IMR-90 (cell line): ENCODE measurements at regions not wholly inside any gene's neighbourhood (a gene's known extent, or its start where the extent isn't known, plus 50 kb on each side); places are given as distances from the start of the nearest gene placed in this dataset.

Experiments
- ATAC-seq: fragments of 200-7000 bp; cut with Tn5 transposase; 2 replicates; pipeline ENCODE4 v1.9.1; 2020; ENCODE audit warnings: low read depth, mild to moderate bottlenecking, moderate library complexity
- BruUV-seq: library from RNA; stranded (reverse); fragments of 400-500 nt; replicated peaks from 2 replicates; lab custom pipeline; 2021; lab: Mats Ljungman, UMichigan
- CTCF ChIA-PET: fragments of 300-600 bp; formaldehyde crosslinking; extraction: SDS; loops from one replicate; lab custom pipeline; 2021; ENCODE audit warnings: antibody characterized with exemption; lab: Yijun Ruan, JAX
- POLR2A ChIA-PET: fragments of 300-600 bp; sonication (Branson Sonifier 250); formaldehyde crosslinking; loops from one replicate; lab custom pipeline; 2022; ENCODE audit warnings: antibody characterized with exemption; ENCODE audit not compliant: unreplicated experiment; lab: Charles Lee
- DNase-seq: peaks from one replicate; pipeline ENCODE4 v3.0.0; 2013
- H2AFZ ChIP-seq: replicated peaks from 2 replicates; pipeline ENCODE3; 2013; ENCODE audit warnings: low read length, mild to moderate bottlenecking; ENCODE audit not compliant: poor library complexity
- H2AK5ac ChIP-seq: 2 replicates; pipeline ENCODE4 v1.6.1; 2013; ENCODE audit warnings: low read depth, low read length, inconsistent platforms
- H2AK9ac ChIP-seq: replicated peaks from 2 replicates; pipeline ENCODE3; 2013; ENCODE audit warnings: mild to moderate bottlenecking, low read depth, low read length, moderate library complexity; ENCODE audit not compliant: poor library complexity
- H2BK120ac ChIP-seq: 2 replicates; pipeline ENCODE4 v1.6.1; 2013; ENCODE audit warnings: low read depth, low read length, inconsistent platforms
- H2BK15ac ChIP-seq: 3 replicates; pipeline ENCODE4 v1.6.1; 2013; ENCODE audit warnings: low read depth, low read length, inconsistent platforms
- H2BK20ac ChIP-seq: 2 replicates; pipeline ENCODE4 v1.6.1; 2013; ENCODE audit warnings: low read depth, mild to moderate bottlenecking, inconsistent platforms, low read length, moderate library complexity
- H2BK5ac ChIP-seq: 2 replicates; pipeline ENCODE4 v1.6.1; 2013; ENCODE audit warnings: mild to moderate bottlenecking, low read depth, low read length, inconsistent platforms; ENCODE audit not compliant: poor library complexity, severe bottlenecking
- H3K14ac ChIP-seq: replicated peaks from 2 replicates; pipeline ENCODE4 v1.6.1; 2013; ENCODE audit warnings: low read depth, low read length, inconsistent platforms
- H3K18ac ChIP-seq: 2 replicates; pipeline ENCODE4 v1.6.1; 2013; ENCODE audit warnings: low read depth, low read length, control low read depth
- H3K23ac ChIP-seq: 2 replicates; pipeline ENCODE4 v1.6.1; 2013; ENCODE audit warnings: low read depth, low read length, inconsistent platforms
- H3K27ac ChIP-seq: 2 replicates; pipeline ENCODE4 v1.5.1; 2013; ENCODE audit warnings: mild to moderate bottlenecking, control low read depth, low read length; ENCODE audit not compliant: insufficient read depth
- H3K27me3 ChIP-seq: 2 replicates; pipeline ENCODE4 v1.6.1; 2013; ENCODE audit warnings: low read length; ENCODE audit not compliant: control insufficient read depth, insufficient read depth
- H3K36me3 ChIP-seq: 2 replicates; pipeline ENCODE4 v1.6.1; 2013; ENCODE audit warnings: low read length, mixed read lengths; ENCODE audit not compliant: control insufficient read depth, insufficient read depth
- H3K4ac ChIP-seq: 2 replicates; pipeline ENCODE4 v1.6.1; 2013; ENCODE audit warnings: low read depth, low read length, inconsistent platforms
- H3K4me1 ChIP-seq: 2 replicates; pipeline ENCODE4 v1.6.1; 2013; ENCODE audit warnings: low read length, mixed read lengths; ENCODE audit not compliant: control insufficient read depth, insufficient read depth
- H3K4me2 ChIP-seq: 2 replicates; pipeline ENCODE4 v1.6.1; 2013; ENCODE audit warnings: low read depth, mild to moderate bottlenecking, control low read depth, low read length, moderate library complexity
- H3K4me3 ChIP-seq: 2 replicates; pipeline ENCODE4 v1.5.1; 2013; ENCODE audit warnings: low read depth, mild to moderate bottlenecking, control low read depth, low read length, moderate library complexity; ENCODE audit not compliant: insufficient read depth
- H3K56ac ChIP-seq: 2 replicates; pipeline ENCODE4 v1.6.1; 2013; ENCODE audit warnings: low read length, inconsistent platforms; ENCODE audit not compliant: insufficient read depth; ENCODE audit errors: extremely low read depth
- H3K79me1 ChIP-seq, 2 experiments: 2 replicates each; pipeline ENCODE4 v1.6.1; 2013; ENCODE audit warnings: low read length in 2 of 2, inconsistent platforms in 1 of 2, low read depth in 1 of 2
- H3K9ac ChIP-seq: 2 replicates; pipeline ENCODE4 v1.6.1; 2013; ENCODE audit warnings: low read depth, low read length, control low read depth
- H3K9me1 ChIP-seq: 2 replicates; pipeline ENCODE4 v1.6.1; 2013; ENCODE audit warnings: low read length, inconsistent platforms; ENCODE audit not compliant: insufficient read depth
- H3K9me3 ChIP-seq: 2 replicates; pipeline ENCODE4 v1.6.1; 2013; ENCODE audit warnings: low read length; ENCODE audit not compliant: control insufficient read depth, insufficient read depth
- H4K20me1 ChIP-seq: 2 replicates; pipeline ENCODE4 v1.6.1; 2013; ENCODE audit warnings: low read length, inconsistent platforms; ENCODE audit not compliant: insufficient read depth
- H4K5ac ChIP-seq: 2 replicates; pipeline ENCODE4 v1.6.1; 2013; ENCODE audit warnings: mild to moderate bottlenecking, low read depth, low read length, control low read depth
- H4K8ac ChIP-seq, 2 experiments: 2 replicates each; pipeline ENCODE4 v1.6.1; 2013; ENCODE audit warnings: low read depth in 2 of 2, low read length in 2 of 2, control low read depth in 1 of 2, inconsistent platforms in 1 of 2
- H4K91ac ChIP-seq: 2 replicates; pipeline ENCODE4 v1.6.1; 2013; ENCODE audit warnings: low read depth, low read length, inconsistent platforms; ENCODE audit not compliant: insufficient read depth
- BHLHE40 ChIP-seq: fragments of 150-350 bp; IDR thresholded peaks from 2 replicates; pipeline ENCODE4 v1.6.1; 2016; ENCODE audit warnings: mild to moderate bottlenecking, low read depth, low read length
- CEBPB ChIP-seq: IDR thresholded peaks from 2 replicates; pipeline ENCODE4 v1.6.1; 2012; ENCODE audit warnings: low read depth, low read length, improper control_type of control experiment
- CHD1 ChIP-seq: IDR thresholded peaks from 2 replicates; pipeline ENCODE4 v1.6.1; 2012; ENCODE audit warnings: low read depth, low read length, improper control_type of control experiment
- MAFK ChIP-seq: IDR thresholded peaks from 2 replicates; pipeline ENCODE4 v1.6.1; 2012; ENCODE audit warnings: low read depth, low read length, improper control_type of control experiment
- MAZ ChIP-seq: IDR thresholded peaks from 2 replicates; pipeline ENCODE4 v1.6.1; 2012; ENCODE audit warnings: low read depth, mild to moderate bottlenecking, low read length, improper control_type of control experiment, moderate library complexity, borderline replicate concordance
- MXI1 ChIP-seq: IDR thresholded peaks from 2 replicates; pipeline ENCODE4 v1.6.1; 2012; ENCODE audit warnings: low read depth, mild to moderate bottlenecking, low read length, moderate library complexity, borderline replicate concordance
- NFE2L2 ChIP-seq: fragments of 150-350 bp; IDR thresholded peaks from 2 replicates; pipeline ENCODE4 v1.6.1; 2016; ENCODE audit warnings: low read depth, mild to moderate bottlenecking, low read length
- POLR2A ChIP-seq: IDR thresholded peaks from 2 replicates; pipeline ENCODE4 v1.6.1; 2012; ENCODE audit warnings: mild to moderate bottlenecking, low read depth, low read length
- RAD21 ChIP-seq: IDR thresholded peaks from 2 replicates; pipeline ENCODE4 v1.6.1; 2012; ENCODE audit warnings: low read length, improper control_type of control experiment
- RCOR1 ChIP-seq: IDR thresholded peaks from 2 replicates; pipeline ENCODE4 v1.6.1; 2012; ENCODE audit warnings: mild to moderate bottlenecking, low read length, improper control_type of control experiment; ENCODE audit not compliant: insufficient replicate concordance
- RFX5 ChIP-seq: IDR thresholded peaks from 2 replicates; pipeline ENCODE4 v1.8.0; 2012; ENCODE audit warnings: low read depth, mild to moderate bottlenecking, low read length, moderate library complexity
- SMC3 ChIP-seq: fragments of 150-350 bp; IDR thresholded peaks from 2 replicates; pipeline ENCODE4 v1.6.1; 2016; ENCODE audit warnings: low read depth, mild to moderate bottlenecking, antibody characterized with exemption, low read length, moderate library complexity
- WGBS, 2 experiments: methylation state at CpG; one replicate each; pipeline versions ENCODE4 v1.1.5 to v1.1.7; 2013; ENCODE audit warnings: missing lambda C conversion rate in 2 of 2; ENCODE audit not compliant: insufficient read length in 1 of 2; ENCODE audit errors: extremely low coverage in 2 of 2; 5-methylcytosine and 5-hydroxymethylcytosine counted together
- dilution Hi-C: fragments of 300-500 bp; cut with HindIII; formaldehyde crosslinking; loops from one replicate; pipeline ENCODE4 v1.14.3; 2018; ENCODE audit warnings: low sequenced_read_pairs; ENCODE audit not compliant: unreplicated experiment
- in situ Hi-C: fragments of 300-500 bp; cut with MboI; formaldehyde crosslinking; loops from 3 replicates; pipeline ENCODE4 v1.14.3; 2019; ENCODE audit warnings: low sequenced_read_pairs, inconsistent platforms, mixed read lengths
- intact Hi-C: fragments of 100-400 bp; cut with micrococcal nuclease; formaldehyde crosslinking; loops from 2 replicates; pipeline ENCODE4 v1.10.0; 2022
- TF ChIP-seq, protein P1 (sequence below): conservative IDR thresholded peaks from 2 replicates; pipeline ENCODE4 v1.5.1; 2012; ENCODE audit warnings: mild to moderate bottlenecking, low read depth, low read length, improper control_type of control experiment
- TF ChIP-seq, protein P2 (sequence below): fragments of 150-350 bp; IDR thresholded peaks from 2 replicates; pipeline ENCODE4 v1.6.1; 2017; ENCODE audit warnings: mild to moderate bottlenecking, antibody characterized with exemption, low read length, low read depth

DNA sequence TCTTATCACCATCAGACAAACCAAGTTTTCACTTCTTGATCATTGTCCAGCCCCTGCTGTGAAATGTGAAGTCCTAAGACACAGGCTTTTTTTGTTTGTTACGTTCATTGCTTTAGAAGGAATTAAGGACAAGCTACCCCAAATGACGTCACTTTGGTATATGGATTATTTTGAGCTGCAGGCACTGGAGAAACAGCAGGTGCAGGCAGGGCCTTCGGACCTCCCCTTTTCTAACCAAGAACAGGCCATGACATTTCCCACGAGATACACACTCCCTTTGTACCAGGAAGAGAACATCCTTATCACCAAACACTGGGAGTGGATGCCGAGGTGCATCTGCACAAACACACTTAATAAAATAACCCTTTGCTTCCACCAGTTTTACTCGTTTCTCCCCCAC lies 418.0 kb upstream of the SULF2 start:
- Histone ChIP-seq H3K4ac (no peak overlapping the region), H2BK120ac (no peak overlapping the region), H2BK15ac (no peak overlapping the region), H3K9me1 (no peaks in the 10 kb centered on the region), H4K20me1 (no peaks in the 10 kb centered on the region), H3K4me3 (no peak overlapping the region), H3K27me3 (peaks cover 3% of the 10 kb centered on the region; the same call in 1 of the 2 replicates), H3K79me1 (no peaks in the 10 kb centered on the region), H2AK9ac (no peak overlapping the region), H2BK20ac (no peak overlapping the region), H2AK5ac (no peak overlapping the region), H3K4me1 (no peaks in the 10 kb centered on the region), H3K23ac (no peak overlapping the region), H3K27ac (no peak overlapping the region), H3K9ac (no peak overlapping the region), H3K56ac (no peak overlapping the region), H3K36me3 (no peaks in the 10 kb centered on the region), H4K8ac (no peak overlapping the region), H3K9me3 (no peaks in the 10 kb centered on the region), H3K18ac (no peak overlapping the region), H3K14ac (no peak overlapping the region), H4K91ac (no peak overlapping the region), H2AFZ (no peak overlapping the region), H3K4me2 (no peak overlapping the region), H2BK5ac (no peak overlapping the region), H4K5ac (no peak overlapping the region)
- dilution Hi-C loops = no loop called here
- no peak for DNase-seq
- in situ Hi-C loops = no loop called here
- intact Hi-C loops = no loop called here
- POLR2A ChIA-PET = no interaction called here
- ATAC-seq = no peak
- CTCF ChIA-PET = no interaction called here
- 40% methylated on average over 1 of the region's 6 CpGs; no CpG with 5 or more reads in 1 of the 2 experiments for WGBS, 2 experiments
- TF ChIP-seq NFE2L2 = no peak
- no peak for TF ChIP-seq MAFK
- no peak for TF ChIP-seq POLR2A
- TF ChIP-seq MAZ = no peak
- TF ChIP-seq CHD1 = no peak
- TF ChIP-seq RAD21 = no peak
- no peak for TF ChIP-seq BHLHE40
- no peak for TF ChIP-seq CEBPB
- no peak for TF ChIP-seq RFX5
- TF ChIP-seq SMC3 = no peak
- TF ChIP-seq MXI1 = no peak
- TF ChIP-seq, protein P1, sequence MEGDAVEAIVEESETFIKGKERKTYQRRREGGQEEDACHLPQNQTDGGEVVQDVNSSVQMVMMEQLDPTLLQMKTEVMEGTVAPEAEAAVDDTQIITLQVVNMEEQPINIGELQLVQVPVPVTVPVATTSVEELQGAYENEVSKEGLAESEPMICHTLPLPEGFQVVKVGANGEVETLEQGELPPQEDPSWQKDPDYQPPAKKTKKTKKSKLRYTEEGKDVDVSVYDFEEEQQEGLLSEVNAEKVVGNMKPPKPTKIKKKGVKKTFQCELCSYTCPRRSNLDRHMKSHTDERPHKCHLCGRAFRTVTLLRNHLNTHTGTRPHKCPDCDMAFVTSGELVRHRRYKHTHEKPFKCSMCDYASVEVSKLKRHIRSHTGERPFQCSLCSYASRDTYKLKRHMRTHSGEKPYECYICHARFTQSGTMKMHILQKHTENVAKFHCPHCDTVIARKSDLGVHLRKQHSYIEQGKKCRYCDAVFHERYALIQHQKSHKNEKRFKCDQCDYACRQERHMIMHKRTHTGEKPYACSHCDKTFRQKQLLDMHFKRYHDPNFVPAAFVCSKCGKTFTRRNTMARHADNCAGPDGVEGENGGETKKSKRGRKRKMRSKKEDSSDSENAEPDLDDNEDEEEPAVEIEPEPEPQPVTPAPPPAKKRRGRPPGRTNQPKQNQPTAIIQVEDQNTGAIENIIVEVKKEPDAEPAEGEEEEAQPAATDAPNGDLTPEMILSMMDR = no peak
- TF ChIP-seq, protein P2, sequence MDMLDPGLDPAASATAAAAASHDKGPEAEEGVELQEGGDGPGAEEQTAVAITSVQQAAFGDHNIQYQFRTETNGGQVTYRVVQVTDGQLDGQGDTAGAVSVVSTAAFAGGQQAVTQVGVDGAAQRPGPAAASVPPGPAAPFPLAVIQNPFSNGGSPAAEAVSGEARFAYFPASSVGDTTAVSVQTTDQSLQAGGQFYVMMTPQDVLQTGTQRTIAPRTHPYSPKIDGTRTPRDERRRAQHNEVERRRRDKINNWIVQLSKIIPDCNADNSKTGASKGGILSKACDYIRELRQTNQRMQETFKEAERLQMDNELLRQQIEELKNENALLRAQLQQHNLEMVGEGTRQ = no peak
- no peak for TF ChIP-seq RCOR1
- no TSS peak for BruUV-seq
